ENCODE measurements at regions not wholly inside any gene's neighbourhood (a gene's known extent, or its start where the extent isn't known, plus 50 kb on each side); places are given as distances from the start of the nearest gene placed in this dataset.

GRCh38 chr11:70786021-70786665 lies 387.8 kb downstream of the CTTN start:
- no peak for TF ChIP-seq CTCF (IDR thresholded peaks at IDR 0.05)
- no peak for TF ChIP-seq POLR2A (IDR thresholded peaks at IDR 0.05)

Measured in ovary (tissue), 3 donors.